ENCODE measurements at regions not wholly inside any gene's neighbourhood (a gene's known extent, or its start where the extent isn't known, plus 50 kb on each side); places are given as distances from the start of the nearest gene placed in this dataset.

GRCh38 chr12:60926256-60926655 lies 1330.4 kb downstream of the SLC16A7 start:
- Histone ChIP-seq H3K4me3 (ENCODE audit: low read length) (no peak overlapping the region), H3K4me2 (ENCODE audit: low read length) (no peak overlapping the region), H3K27ac (ENCODE audit: low read length) (no peak overlapping the region), H3K79me2 (ENCODE audit: low read length) (no peaks in the 10 kb centered on the region), H3K9ac (ENCODE audit: low read length) (no peak overlapping the region), H3K36me3 (replicated peaks; ENCODE audit: low read depth, low read length) (no peaks in the 10 kb centered on the region), H3K9me3 (ENCODE audit: insufficient read depth, low read length) (no peaks in the 10 kb centered on the region), H3K4me1 (ENCODE audit: low read length) (no peaks in the 10 kb centered on the region), H2AFZ (ENCODE audit: low read depth, low read length) (no peak overlapping the region), H3K27me3 (ENCODE audit: low read depth, low read length) (no peaks in the 10 kb centered on the region), H4K20me1 (ENCODE audit: insufficient read depth, low read length) (no peaks in the 10 kb centered on the region)
- TF ChIP-seq CTCF (IDR thresholded peaks at IDR 0.05; ENCODE audit: low read depth, low read length) (no peak), EZH2phosphoT487 (IDR thresholded peaks at IDR 0.05; ENCODE audit: low read depth) (no peak)

GRCh38 chr12:60930151-60930550 lies 1330.1 kb upstream of the USP15 start:
- H3K4me2 ChIP-seq (ENCODE audit: low read length): no peak overlapping the region
- H3K36me3 ChIP-seq (replicated peaks; ENCODE audit: low read depth, low read length): peaks cover 4% of the 10 kb centered on the region
- H3K27ac ChIP-seq (ENCODE audit: low read length): no peak overlapping the region

GRCh38 chr12:60935981-60936761 lies 1324.0 kb upstream of the USP15 start:
- Histone ChIP-seq H3K27ac (ENCODE audit: low read length) (no peak overlapping the region), H4K20me1 (ENCODE audit: insufficient read depth, low read length) (no peaks in the 10 kb centered on the region), H3K9me3 (ENCODE audit: insufficient read depth, low read length) (peaks cover 14% of the 10 kb centered on the region; the same call in 1 of the 2 replicates), H3K79me2 (ENCODE audit: low read length) (no peaks in the 10 kb centered on the region), H3K27me3 (ENCODE audit: low read depth, low read length) (no peaks in the 10 kb centered on the region), H3K9ac (ENCODE audit: low read length) (no peak overlapping the region), H3K4me1 (ENCODE audit: low read length) (peaks cover 6% of the 10 kb centered on the region; the same call in 1 of the 2 replicates), H3K4me2 (ENCODE audit: low read length) (no peak overlapping the region), H3K4me3 (ENCODE audit: low read length) (no peak overlapping the region), H3K36me3 (replicated peaks; ENCODE audit: low read depth, low read length) (peaks cover 4% of the 10 kb centered on the region), H2AFZ (ENCODE audit: low read depth, low read length) (no peak overlapping the region)
- TF ChIP-seq CTCF (IDR thresholded peaks at IDR 0.05; ENCODE audit: low read depth, low read length) (no peak), EZH2phosphoT487 (IDR thresholded peaks at IDR 0.05; ENCODE audit: low read depth) (no peak)

More at GRCh38 chr12:60930151-60930550, 1330.1 kb upstream of the USP15 start:
- H3K4me3 ChIP-seq (ENCODE audit: low read length): no peak overlapping the region
- peaks cover 14% of the 10 kb centered on the region; the same call in 1 of the 2 replicates for H3K9me3 ChIP-seq (ENCODE audit: insufficient read depth, low read length)
- H4K20me1 ChIP-seq (ENCODE audit: insufficient read depth, low read length): no peaks in the 10 kb centered on the region
- TF ChIP-seq EZH2phosphoT487 (IDR thresholded peaks at IDR 0.05; ENCODE audit: low read depth) (no peak), CTCF (IDR thresholded peaks at IDR 0.05; ENCODE audit: low read depth, low read length) (no peak)
- no peak overlapping the region for H2AFZ ChIP-seq (ENCODE audit: low read depth, low read length)
- no peaks in the 10 kb centered on the region for H3K79me2 ChIP-seq (ENCODE audit: low read length)
- no peak overlapping the region; the same call in 1 of the 2 replicates for H3K9ac ChIP-seq (ENCODE audit: low read length)
- no peaks in the 10 kb centered on the region for H3K27me3 ChIP-seq (ENCODE audit: low read depth, low read length)
- H3K4me1 ChIP-seq (ENCODE audit: low read length): peaks cover 3% of the 10 kb centered on the region; the same call in 1 of the 2 replicates

- TF ChIP-seq CTCF (IDR thresholded peaks at IDR 0.05; ENCODE audit: low read depth, low read length) (no peak), EZH2phosphoT487 (IDR thresholded peaks at IDR 0.05; ENCODE audit: low read depth) (no peak)
- Histone ChIP-seq H3K9ac (ENCODE audit: low read length) (no peak overlapping the region), H3K27ac (ENCODE audit: low read length) (no peak overlapping the region), H4K20me1 (ENCODE audit: insufficient read depth, low read length) (no peaks in the 10 kb centered on the region), H3K4me2 (ENCODE audit: low read length) (no peak overlapping the region), H3K79me2 (ENCODE audit: low read length) (no peaks in the 10 kb centered on the region), H3K4me3 (ENCODE audit: low read length) (no peak overlapping the region), H3K36me3 (replicated peaks; ENCODE audit: low read depth, low read length) (no peaks in the 10 kb centered on the region), H3K9me3 (ENCODE audit: insufficient read depth, low read length) (no peaks in the 10 kb centered on the region), H2AFZ (ENCODE audit: low read depth, low read length) (no peak overlapping the region), H3K27me3 (ENCODE audit: low read depth, low read length) (no peaks in the 10 kb centered on the region), H3K4me1 (ENCODE audit: low read length) (no peaks in the 10 kb centered on the region)
Measured at GRCh38 chr12:60947533-60947932, 1312.7 kb upstream of the USP15 start.

Measured in OCI-LY3 (cell line).